ENCODE measurements at regions not wholly inside any gene's neighbourhood (a gene's known extent, or its start where the extent isn't known, plus 50 kb on each side); places are given as distances from the start of the nearest gene placed in this dataset.

DNA sequence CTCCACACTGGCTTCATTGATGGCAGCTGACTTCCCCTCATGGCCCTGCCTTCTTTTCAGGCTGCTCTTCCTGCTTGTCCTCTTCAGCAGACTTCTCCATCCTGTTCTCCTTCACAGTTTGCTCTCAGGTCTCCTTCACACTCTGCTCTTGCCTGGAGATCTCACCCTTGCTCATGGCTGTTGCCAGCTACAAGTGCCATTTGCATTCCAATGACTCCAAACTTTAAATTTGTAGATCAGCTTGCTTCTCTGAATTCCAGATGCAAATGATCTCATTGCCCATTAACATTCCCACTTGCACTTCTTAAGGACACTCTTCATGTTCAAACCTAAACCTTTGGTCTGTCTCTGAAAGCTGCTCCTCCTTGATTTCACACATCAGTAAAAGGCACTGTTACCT lies 343.0 kb downstream of the QKI start:
- FAIRE-seq (no peak), DNase-seq (ENCODE audit: insufficient read length, low spot score) (no peak)

DNA sequence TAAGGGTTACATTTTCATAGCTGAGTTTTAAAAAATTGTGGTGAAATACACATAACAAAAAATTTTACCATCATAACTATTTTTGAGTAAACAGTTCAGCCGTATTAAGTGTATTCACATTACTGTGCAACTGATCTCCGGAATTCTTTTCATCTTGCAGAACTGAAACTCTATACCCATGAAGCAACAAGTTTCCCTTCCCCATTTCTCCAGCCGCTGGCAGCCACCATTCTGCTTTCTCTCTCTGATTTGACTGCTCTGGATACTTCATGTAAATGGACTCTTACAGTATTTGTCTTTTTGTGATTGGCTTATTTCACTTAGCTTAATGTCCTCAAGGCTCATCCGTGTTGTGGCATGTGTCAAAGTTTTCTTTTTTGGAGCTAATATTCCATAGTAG lies 341.6 kb downstream of the QKI start:
- TF ChIP-seq, protein P1, sequence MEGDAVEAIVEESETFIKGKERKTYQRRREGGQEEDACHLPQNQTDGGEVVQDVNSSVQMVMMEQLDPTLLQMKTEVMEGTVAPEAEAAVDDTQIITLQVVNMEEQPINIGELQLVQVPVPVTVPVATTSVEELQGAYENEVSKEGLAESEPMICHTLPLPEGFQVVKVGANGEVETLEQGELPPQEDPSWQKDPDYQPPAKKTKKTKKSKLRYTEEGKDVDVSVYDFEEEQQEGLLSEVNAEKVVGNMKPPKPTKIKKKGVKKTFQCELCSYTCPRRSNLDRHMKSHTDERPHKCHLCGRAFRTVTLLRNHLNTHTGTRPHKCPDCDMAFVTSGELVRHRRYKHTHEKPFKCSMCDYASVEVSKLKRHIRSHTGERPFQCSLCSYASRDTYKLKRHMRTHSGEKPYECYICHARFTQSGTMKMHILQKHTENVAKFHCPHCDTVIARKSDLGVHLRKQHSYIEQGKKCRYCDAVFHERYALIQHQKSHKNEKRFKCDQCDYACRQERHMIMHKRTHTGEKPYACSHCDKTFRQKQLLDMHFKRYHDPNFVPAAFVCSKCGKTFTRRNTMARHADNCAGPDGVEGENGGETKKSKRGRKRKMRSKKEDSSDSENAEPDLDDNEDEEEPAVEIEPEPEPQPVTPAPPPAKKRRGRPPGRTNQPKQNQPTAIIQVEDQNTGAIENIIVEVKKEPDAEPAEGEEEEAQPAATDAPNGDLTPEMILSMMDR (IDR thresholded peaks at IDR 0.05; ENCODE audit: insufficient read depth, missing control alignments), result no peak
- no peak for DNase-seq (ENCODE audit: insufficient read length, low spot score)
- FAIRE-seq, result no peak

More for the DNA sequence above, 343.0 kb downstream of the QKI start:
- TF ChIP-seq, protein P1 (IDR thresholded peaks at IDR 0.05; ENCODE audit: insufficient read depth, missing control alignments), result no peak

GRCh38 chr6:163754866-163755265 lies 340.3 kb downstream of the QKI start:
- TF ChIP-seq, protein P1 (IDR thresholded peaks at IDR 0.05; ENCODE audit: insufficient read depth, missing control alignments), result no peak
- DNase-seq (ENCODE audit: insufficient read length, low spot score) (no peak), FAIRE-seq (no peak)

DNA sequence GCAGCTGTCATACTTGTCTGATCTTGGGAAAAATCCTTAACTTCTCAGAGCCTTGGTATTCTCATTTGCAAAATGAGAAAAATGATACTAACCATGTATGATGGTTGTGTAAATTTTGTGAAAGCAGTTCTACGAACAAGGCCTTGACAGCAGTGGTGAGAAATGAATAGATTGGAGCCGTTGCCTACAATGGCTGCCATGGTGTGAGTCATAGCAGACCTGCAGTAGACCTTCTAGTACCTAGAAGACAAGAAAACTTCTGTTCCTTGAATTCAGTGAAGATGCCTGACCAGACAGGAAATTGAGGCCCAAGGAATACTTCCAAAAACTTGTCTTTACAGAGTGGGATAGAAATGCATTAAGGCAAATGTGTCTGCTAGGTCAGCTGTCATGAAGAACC lies 338.9 kb downstream of the QKI start:
- DNase-seq (ENCODE audit: insufficient read length, low spot score), result no peak
- no peak for FAIRE-seq
- TF ChIP-seq, protein P1 (IDR thresholded peaks at IDR 0.05; ENCODE audit: insufficient read depth, missing control alignments), result no peak

DNA sequence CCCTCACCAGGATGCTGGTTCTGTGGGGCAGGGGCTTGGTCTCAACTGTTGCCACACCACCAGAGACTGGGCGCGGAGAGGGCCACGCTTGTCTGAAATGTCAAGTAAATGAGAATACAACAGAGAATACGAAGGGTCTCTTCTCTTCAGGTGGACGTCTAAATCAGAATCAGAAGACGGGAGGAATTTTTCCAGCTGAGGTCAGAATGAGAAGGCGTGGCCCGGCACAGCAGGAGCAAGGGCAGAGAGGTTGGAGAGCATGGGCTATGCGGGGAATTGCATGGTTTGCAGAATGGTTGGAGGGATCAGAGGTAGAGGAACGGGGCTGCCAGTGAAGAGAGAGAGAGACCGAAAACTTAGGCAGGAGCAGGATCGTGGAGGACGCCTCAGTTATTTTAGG lies 337.9 kb downstream of the QKI start:
- DNase-seq (ENCODE audit: insufficient read length, low spot score), result no peak
- TF ChIP-seq, protein P1 (IDR thresholded peaks at IDR 0.05; ENCODE audit: insufficient read depth, missing control alignments), result no peak
- no peak for FAIRE-seq

DNA sequence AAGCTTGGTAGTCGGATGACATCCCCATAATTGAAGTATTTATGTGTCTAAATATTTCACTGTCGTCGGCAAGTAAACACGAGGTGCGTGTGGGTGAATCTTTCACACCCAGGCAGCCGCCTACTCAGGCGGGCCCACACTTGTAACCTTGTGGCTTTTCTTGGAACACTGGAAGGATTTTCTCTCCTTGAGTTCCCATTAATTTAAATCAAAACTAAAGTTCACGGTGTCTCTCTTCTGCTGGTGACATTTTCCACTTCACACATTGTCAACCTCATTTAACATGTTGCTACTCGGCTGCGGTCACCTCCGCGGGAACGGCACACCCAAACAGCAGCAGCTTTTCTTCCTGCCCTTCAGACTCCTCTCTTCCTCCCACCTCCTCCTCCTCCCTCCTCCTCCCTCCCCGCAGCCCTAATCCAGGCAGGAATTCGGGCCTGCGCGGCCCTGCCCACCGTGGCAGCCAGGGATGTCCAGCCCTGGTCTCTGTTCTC lies 336.6 kb downstream of the QKI start:
- DNase-seq (ENCODE audit: insufficient read length, low spot score), result no peak
- TF ChIP-seq, protein P1 (IDR thresholded peaks at IDR 0.05; ENCODE audit: insufficient read depth, missing control alignments), result no peak
- no peak for FAIRE-seq

GRCh38 chr6:163750431-163751031 lies 336.0 kb downstream of the QKI start:
- TF ChIP-seq, protein P1 (IDR thresholded peaks at IDR 0.05; ENCODE audit: insufficient read depth, missing control alignments), result no peak
- FAIRE-seq (no peak), DNase-seq (ENCODE audit: insufficient read length, low spot score) (no peak)
